Activated CD8-positive, alpha-beta memory T cell treated with anti-CD3 and anti-CD28 coated beads, Interleukin-2, amount 50 U/mL, for 48 hours (primary cell): ENCODE measurements at regions not wholly inside any gene's neighbourhood (a gene's known extent, or its start where the extent isn't known, plus 50 kb on each side); places are given as distances from the start of the nearest gene placed in this dataset.
"Not testable (repeated sequence)": the region's sequence is repeated elsewhere in the genome, so short reads cannot be mapped to it uniquely, and the experiment has no call there.

Source experiments
- DNase-seq: peaks from one replicate; pipeline ENCODE4 v3.0.0-alpha.2; 2020

DNA sequence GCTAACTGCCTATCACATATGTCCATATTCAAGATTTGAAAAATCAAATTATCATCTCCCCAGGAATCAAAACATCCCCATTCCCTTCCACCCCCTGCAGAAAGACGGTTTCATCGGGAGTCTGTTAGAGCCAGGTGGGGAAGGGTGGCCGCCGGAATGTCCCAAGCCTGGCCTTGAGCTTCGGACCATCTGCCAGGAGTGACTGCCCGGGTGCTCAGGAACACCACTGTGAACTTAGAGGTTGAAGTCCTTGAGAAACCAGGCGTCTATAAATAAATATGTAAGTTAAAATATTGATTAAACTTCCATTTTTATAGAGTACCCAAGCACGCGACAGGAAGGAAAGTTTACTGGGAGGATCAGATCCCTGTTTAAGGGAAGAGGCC is 250.8 kb downstream of the DLL1 start:
- DNase-seq: no peak

DNA sequence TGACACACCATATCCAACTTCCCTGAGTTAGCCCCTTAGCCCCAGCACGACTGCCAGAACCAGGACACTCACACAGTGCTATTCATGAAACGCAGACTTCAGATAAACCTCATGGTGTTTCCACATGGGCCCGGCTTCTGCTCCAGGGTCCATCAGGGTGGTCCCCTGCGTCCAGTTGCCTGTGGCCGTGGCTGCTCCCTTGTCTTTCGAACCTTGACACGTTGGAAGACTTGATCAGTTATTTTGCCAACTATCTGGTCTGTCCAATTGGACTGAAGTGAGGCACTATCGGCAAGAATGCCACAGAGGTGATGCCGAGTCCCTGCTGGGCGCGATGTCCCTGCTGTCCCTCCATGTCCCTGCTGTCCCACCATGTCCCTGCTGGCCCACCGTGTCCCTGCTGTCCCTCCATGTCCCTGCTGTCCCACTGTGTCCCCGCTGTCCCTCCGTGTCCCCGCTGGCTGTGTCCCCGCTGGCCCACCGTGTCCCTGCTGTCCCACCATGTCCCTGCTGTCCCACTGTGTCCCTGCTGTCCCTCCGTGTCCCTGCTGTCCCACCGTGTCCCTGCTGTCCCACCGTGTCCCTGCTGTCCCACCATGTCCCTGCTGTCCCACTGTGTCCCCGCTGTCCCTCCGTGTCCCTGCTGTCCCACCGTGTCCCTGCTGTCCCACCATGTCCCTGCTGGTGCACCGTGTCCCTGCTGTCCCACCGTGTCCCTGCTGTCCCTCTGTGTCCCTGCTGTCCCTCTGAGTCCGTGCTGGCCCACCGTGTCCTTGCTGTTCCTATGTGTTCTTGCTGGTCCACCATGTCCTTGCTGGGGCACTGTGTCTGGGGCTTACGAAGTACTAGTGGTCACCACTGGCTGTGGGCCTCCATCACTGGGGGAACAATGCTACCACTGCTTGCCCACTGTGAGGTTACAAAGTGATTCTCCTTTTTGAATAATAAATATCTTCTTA is 251.4 kb downstream of the DLL1 start:
- no peak for DNase-seq

DNA sequence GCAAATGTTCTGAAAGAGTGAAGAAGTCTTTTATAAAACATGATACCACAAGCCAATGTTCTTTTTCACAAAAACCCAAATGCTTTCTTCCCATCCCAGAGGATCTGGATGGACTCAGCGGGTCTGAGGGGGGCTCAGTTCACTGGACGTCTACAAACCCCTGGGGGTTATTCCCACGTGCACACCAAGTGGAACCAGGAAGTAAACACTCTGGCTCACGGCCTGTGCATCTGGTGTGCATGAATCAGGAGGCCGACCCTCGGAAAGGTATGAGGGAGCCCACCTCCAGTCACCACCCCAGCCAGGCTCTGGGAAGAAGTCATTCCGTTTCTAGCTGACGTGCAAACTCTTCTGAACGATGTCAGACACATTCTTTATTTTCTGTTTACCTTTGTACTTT is 252.2 kb downstream of the DLL1 start:
- no peak for DNase-seq

- no peak for DNase-seq
Measured at GRCh38 chr6:170038251-170038650, 252.6 kb downstream of the DLL1 start.

GRCh38 chr6:170037541-170038250 is 253.2 kb downstream of the DLL1 start:
- no peak for DNase-seq

DNA sequence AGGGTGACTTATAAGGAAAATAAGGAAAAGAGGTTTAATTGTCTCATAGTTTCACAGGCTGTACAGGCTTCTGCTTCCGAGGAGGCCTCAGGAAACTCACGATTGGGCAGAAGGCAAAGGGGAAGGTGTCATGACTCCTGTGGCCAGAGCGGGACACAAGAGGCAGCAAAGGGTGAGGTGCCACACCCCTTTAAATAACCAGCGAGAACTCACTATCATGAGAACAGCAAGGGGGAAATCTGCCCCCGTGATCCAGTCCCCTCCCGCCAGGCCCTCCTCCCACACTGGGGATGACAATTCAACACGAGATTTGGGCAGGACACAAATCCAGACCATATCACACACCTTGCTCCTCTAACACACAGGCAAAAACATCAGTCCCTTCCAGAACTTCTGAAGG is 254.0 kb downstream of the DLL1 start:
- no peak for DNase-seq

GRCh38 chr6:170036367-170036766 is 254.5 kb downstream of the DLL1 start:
- DNase-seq: not testable (repeated sequence)

DNA sequence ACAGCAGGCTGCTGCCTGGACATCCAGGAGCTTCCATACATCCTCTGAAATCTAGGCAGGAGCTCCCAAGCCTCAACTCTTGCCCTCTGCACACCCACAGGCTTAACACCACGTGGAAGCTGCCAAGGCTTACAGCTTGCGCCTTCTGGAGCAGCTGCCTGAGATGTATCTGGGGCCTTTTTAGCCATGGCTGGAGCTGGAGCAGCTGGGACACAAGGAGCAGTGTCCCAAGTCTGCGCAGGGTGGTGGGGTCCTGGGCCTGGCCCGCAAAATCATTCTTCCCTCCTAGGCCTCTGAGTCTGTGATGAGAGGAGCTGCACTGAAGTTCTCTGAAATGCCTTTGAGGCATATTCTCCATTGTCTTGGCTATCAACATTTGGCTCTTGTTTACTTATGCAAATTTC is 255.0 kb downstream of the DLL1 start:
- no peak for DNase-seq

GRCh38 chr6:170035044-170035443 is 255.8 kb downstream of the DLL1 start:
- no peak for DNase-seq

- peak; percentile 29 for DNase-seq
Measured at GRCh38 chr6:170034294-170034693, 256.6 kb downstream of the DLL1 start.

- DNase-seq: no peak
Measured at GRCh38 chr6:170033666-170034065, 257.2 kb downstream of the DLL1 start.

- DNase-seq: peak; percentile 17
Measured at GRCh38 chr6:170032706-170033309, 258.1 kb downstream of the DLL1 start.

DNA sequence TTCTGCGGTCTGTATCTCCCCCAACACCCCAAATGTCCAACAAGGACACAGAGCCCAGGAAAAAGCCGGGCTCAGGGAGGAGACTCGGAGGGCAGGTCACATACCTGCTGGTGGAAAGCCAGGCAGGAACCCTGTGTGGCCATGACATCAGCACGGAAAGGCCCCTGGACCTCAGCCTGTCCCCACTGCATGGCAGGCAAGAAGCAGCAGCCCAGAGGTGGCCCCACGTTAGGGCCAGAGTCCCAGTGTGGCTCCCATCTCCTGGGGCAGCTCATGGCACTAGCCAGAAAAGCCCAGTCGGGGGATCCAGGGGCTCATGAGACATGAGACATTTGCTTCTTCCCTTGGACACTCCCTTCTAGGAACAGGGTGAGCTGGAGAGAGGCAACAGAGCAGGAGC is 258.7 kb downstream of the DLL1 start:
- peak; percentile 30 for DNase-seq

GRCh38 chr6:170031684-170032121 is 259.2 kb downstream of the DLL1 start:
- peak; percentile 25 for DNase-seq

DNA sequence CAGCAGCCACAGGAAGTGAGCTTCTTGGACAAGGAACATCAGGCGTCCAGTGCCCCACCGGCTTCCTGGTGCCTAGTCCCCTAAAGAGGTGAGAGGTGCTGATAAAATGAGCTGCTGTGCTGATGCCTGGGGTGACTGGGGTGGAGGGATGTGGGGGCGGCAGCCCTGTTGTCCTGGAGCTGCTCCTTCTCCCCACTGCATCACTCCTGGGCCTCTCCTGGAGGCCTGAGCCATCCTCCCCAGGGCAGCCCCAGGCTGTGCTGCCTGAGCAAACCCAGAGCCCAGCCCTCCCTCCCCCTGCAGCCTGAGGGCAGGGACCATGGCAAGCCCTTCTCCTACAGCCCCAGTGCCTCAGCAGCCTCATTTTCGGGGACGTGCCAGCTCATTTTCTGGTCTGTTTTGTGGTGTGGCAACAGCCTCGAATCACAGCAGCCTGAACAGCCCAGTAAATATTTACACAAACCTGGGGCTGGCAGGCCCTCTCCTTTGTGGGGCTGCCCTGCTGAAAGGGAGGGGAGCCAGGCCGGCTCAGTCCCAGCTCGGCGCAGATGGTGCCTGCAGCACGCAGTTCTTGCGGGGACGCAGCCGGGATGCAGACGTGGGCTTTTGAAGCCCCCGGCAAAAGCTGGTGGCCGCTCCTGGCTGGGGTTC is 259.9 kb downstream of the DLL1 start:
- DNase-seq: peak; percentile 33

GRCh38 chr6:170030284-170030815 is 260.5 kb downstream of the DLL1 start:
- DNase-seq: peak; percentile 41

GRCh38 chr6:170029416-170030283 is 261.2 kb downstream of the DLL1 start:
- DNase-seq: peak; percentile 33

GRCh38 chr6:170028629-170029345 is 262.1 kb downstream of the DLL1 start:
- peak; percentile 34 for DNase-seq

GRCh38 chr6:170027647-170028043 is 263.2 kb downstream of the DLL1 start:
- no peak for DNase-seq

DNA sequence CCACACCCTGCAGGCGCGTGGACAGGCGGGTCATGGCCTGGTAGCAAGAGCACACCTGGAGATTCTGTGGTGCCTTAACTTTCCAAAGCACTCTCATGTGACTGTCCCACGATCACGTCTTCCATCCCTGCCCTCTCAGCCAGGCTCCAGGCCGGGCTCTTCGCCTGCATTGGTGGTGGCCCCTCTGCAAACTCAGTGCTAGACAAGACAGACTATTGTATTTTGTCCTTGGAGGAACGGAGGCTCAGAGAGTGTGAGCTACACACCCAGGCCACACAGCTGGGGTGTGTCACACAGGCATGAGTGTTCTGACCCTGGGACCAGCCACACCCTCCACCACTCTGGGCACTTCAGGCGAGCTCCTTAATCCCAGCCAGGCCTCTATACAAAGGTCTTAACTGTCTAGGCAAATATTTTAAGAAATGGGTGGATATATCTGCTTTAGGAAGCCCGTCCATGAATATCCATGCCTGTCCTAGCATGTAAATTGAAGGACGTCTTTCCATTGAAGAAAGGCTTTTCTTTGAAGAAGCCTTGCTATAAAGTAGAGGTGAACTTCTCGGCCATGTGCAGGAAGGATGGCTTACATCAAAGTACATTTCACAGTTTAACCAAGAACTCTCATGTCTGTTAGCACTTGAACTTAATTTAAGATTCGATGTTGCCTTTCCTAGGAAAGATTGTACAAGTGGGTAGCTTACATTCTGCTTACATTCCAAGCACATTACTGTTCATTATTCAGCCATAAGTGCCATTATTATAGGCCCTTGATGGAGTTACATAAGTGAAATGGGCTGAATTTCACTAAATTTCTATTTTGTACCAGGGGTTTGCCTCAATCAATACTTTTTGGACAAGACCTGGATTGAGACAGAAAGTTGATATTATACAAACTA is 263.9 kb downstream of the DLL1 start:
- DNase-seq: no peak
